H1 (cell line): ENCODE measurements at regions not wholly inside any gene's neighbourhood (a gene's known extent, or its start where the extent isn't known, plus 50 kb on each side); places are given as distances from the start of the nearest gene placed in this dataset.

Experiments
- CTCF ChIA-PET: fragments of 300-600 bp; sonication (Branson Sonifier 250); formaldehyde crosslinking; loops from one replicate; lab custom pipeline; 2021; ENCODE audit not compliant: partially characterized antibody; lab: Charles Lee
- POLR2A ChIA-PET: fragments of 300-600 bp; sonication (Branson Sonifier 250); formaldehyde crosslinking; loops from one replicate; lab custom pipeline; 2021; ENCODE audit warnings: inconsistent platforms; ENCODE audit not compliant: partially characterized antibody; lab: Charles Lee
- DNase-seq, 2 experiments: peaks; one replicate each; pipeline versions ENCODE4 v3.0.0 to v3.0.0-alpha.2; 2010 to 2022; ENCODE audit warnings: low spot score in 2 of 2, low read depth in 1 of 2, mixed read lengths in 1 of 2
- FAIRE-seq: peaks from 2 replicates; lab custom pipeline; 2011; peaks lifted over from hg19 to GRCh38; lab: Jason Lieb, UNC
- H2AFZ ChIP-seq: 2 replicates; pipeline ENCODE4 v1.8.1; 2012; ENCODE audit warnings: low read length, inconsistent platforms
- H2AK5ac ChIP-seq: 2 replicates; pipeline ENCODE4 v1.6.1; 2013; ENCODE audit warnings: low read depth, low read length
- H2BK120ac ChIP-seq: replicated peaks from 2 replicates; pipeline ENCODE3; 2013; ENCODE audit warnings: low read depth, low read length, inconsistent platforms
- H2BK12ac ChIP-seq: 2 replicates; pipeline ENCODE4 v1.6.1; 2013; ENCODE audit warnings: low read depth, low read length
- H2BK15ac ChIP-seq: 2 replicates; pipeline ENCODE4 v1.6.1; 2013; ENCODE audit warnings: low read length
- H2BK20ac ChIP-seq: 2 replicates; pipeline ENCODE4 v1.6.1; 2013; ENCODE audit warnings: low read length
- H2BK5ac ChIP-seq: 2 replicates; pipeline ENCODE4 v1.6.1; 2013; ENCODE audit warnings: low read depth, low read length
- H3K14ac ChIP-seq: 2 replicates; pipeline ENCODE4 v1.6.1; 2013; ENCODE audit warnings: inconsistent platforms; ENCODE audit not compliant: insufficient read length
- H3K18ac ChIP-seq: 2 replicates; pipeline ENCODE4 v1.6.1; 2013; ENCODE audit warnings: low read length; ENCODE audit errors: extremely low read depth
- H3K23ac ChIP-seq: 2 replicates; pipeline ENCODE4 v1.6.1; 2013; ENCODE audit warnings: inconsistent platforms; ENCODE audit not compliant: insufficient read length
- H3K23me2 ChIP-seq: 2 replicates; pipeline ENCODE4 v1.6.1; 2013; ENCODE audit warnings: low read depth, low read length
- H3K27ac ChIP-seq: 2 replicates; pipeline ENCODE4 v1.6.1; 2011; ENCODE audit warnings: low read depth, low read length, inconsistent platforms
- H3K27me3 ChIP-seq, 4 experiments: replicated peaks in 1 of 4; 1 replicate in 1 of 4; 2 replicates in 3 of 4; pipeline versions ENCODE4 v1.6.1 to v1.8.1; 2011 to 2013; ENCODE audit warnings: low read length in 3 of 4, mild to moderate bottlenecking in 3 of 4, inconsistent platforms in 2 of 4, mixed read lengths in 2 of 4, moderate library complexity in 1 of 4; ENCODE audit not compliant: control insufficient read depth in 3 of 4, insufficient read depth in 3 of 4; ENCODE audit errors: extremely low read depth in 1 of 4
- H3K36me3 ChIP-seq, 4 experiments: 2 replicates each; pipeline versions ENCODE4 v1.6.1 to v1.8.1; 2011 to 2013; ENCODE audit warnings: mild to moderate bottlenecking in 4 of 4, low read length in 3 of 4, moderate library complexity in 2 of 4, control low read depth in 1 of 4, inconsistent platforms in 1 of 4; ENCODE audit not compliant: insufficient read depth in 4 of 4, control insufficient read depth in 2 of 4
- H3K4ac ChIP-seq: replicated peaks from 2 replicates; pipeline ENCODE3; 2013; ENCODE audit warnings: low read length, low read depth, mixed read lengths, inconsistent platforms; ENCODE audit not compliant: insufficient read length
- H3K4me1 ChIP-seq, 4 experiments: replicated peaks in 1 of 4; 1 replicate in 1 of 4; 2 replicates in 3 of 4; pipeline versions ENCODE4 v1.6.1 to v1.8.1; 2011 to 2013; ENCODE audit warnings: low read length in 3 of 4, inconsistent platforms in 2 of 4, mixed read lengths in 1 of 4; ENCODE audit not compliant: insufficient read depth in 4 of 4, control insufficient read depth in 3 of 4
- H3K4me2 ChIP-seq, 2 experiments: 2 replicates each; pipeline versions ENCODE4 v1.6.1 to v1.8.1; 2011 to 2013; ENCODE audit warnings: low read depth in 2 of 2, low read length in 2 of 2, control low read depth in 1 of 2, inconsistent platforms in 1 of 2, mild to moderate bottlenecking in 1 of 2; ENCODE audit not compliant: insufficient read depth in 1 of 2
- H3K4me3 ChIP-seq, 4 experiments: fragments of 200-600, 300-600 bp in 1 of 4; sonication (generic), shearing (Covaris generic), sonication (Bioruptor Twin) in 1 of 4; 2 replicates each; pipeline versions ENCODE4 v1.5.1 to v1.8.1; 2011 to 2016; ENCODE audit warnings: low read length in 4 of 4, low read depth in 3 of 4, control low read depth in 2 of 4, inconsistent platforms in 2 of 4, mild to moderate bottlenecking in 2 of 4, mixed read lengths in 1 of 4, moderate library complexity in 1 of 4; ENCODE audit not compliant: insufficient read depth in 2 of 4; ENCODE audit errors: extremely low read depth in 1 of 4
- H3K56ac ChIP-seq: replicated peaks from 2 replicates; pipeline ENCODE3; 2013; ENCODE audit warnings: low read depth, mild to moderate bottlenecking, mixed read lengths, low read length, inconsistent platforms; ENCODE audit not compliant: insufficient read length
- H3K79me1 ChIP-seq: 2 replicates; pipeline ENCODE4 v1.6.1; 2013; ENCODE audit warnings: low read depth, low read length, control low read depth
- H3K79me2 ChIP-seq, 2 experiments: 2 replicates each; pipeline versions ENCODE4 v1.6.1 to v1.8.1; 2012 to 2013; ENCODE audit warnings: low read length in 2 of 2, mild to moderate bottlenecking in 2 of 2, inconsistent platforms in 1 of 2; ENCODE audit not compliant: insufficient read depth in 2 of 2, control insufficient read depth in 1 of 2
- H3K9ac ChIP-seq, 4 experiments: replicated peaks in 1 of 4; 1 replicate in 1 of 4; 2 replicates in 3 of 4; pipeline versions ENCODE4 v1.6.1 to v1.8.1; 2011 to 2013; ENCODE audit warnings: low read depth in 3 of 4, low read length in 3 of 4, control low read depth in 2 of 4, mild to moderate bottlenecking in 2 of 4, moderate library complexity in 2 of 4, inconsistent platforms in 1 of 4; ENCODE audit errors: extremely low read depth in 1 of 4
- H3K9me3 ChIP-seq, 2 experiments: 2 replicates each; pipeline versions ENCODE4 v1.6.1 to v1.8.1; 2012 to 2013; ENCODE audit warnings: mild to moderate bottlenecking in 2 of 2, moderate library complexity in 2 of 2, control low read depth in 1 of 2, inconsistent platforms in 1 of 2, low read depth in 1 of 2, low read length in 1 of 2, mixed read lengths in 1 of 2; ENCODE audit not compliant: insufficient read depth in 2 of 2
- H4K20me1 ChIP-seq, 2 experiments: replicated peaks in 1 of 2; 2 replicates each; pipeline versions ENCODE3 to v1.8.1; 2011 to 2013; ENCODE audit warnings: inconsistent platforms in 2 of 2, low read length in 2 of 2, mild to moderate bottlenecking in 1 of 2; ENCODE audit not compliant: insufficient read depth in 2 of 2, control insufficient read depth in 1 of 2
- H4K5ac ChIP-seq: 2 replicates; pipeline ENCODE4 v1.6.1; 2013; ENCODE audit warnings: low read length, low read depth, mixed read lengths, inconsistent platforms; ENCODE audit not compliant: insufficient read length
- H4K8ac ChIP-seq: 2 replicates; pipeline ENCODE4 v1.8.0; 2013; ENCODE audit warnings: mild to moderate bottlenecking, moderate library complexity, low read length, inconsistent platforms; ENCODE audit not compliant: insufficient read depth; ENCODE audit errors: extremely low read depth
- H4K91ac ChIP-seq: replicated peaks from 2 replicates; pipeline ENCODE3; 2013; ENCODE audit warnings: low read length, mixed read lengths, inconsistent platforms; ENCODE audit not compliant: insufficient read length
- CHD1 ChIP-seq: IDR thresholded peaks from 2 replicates; pipeline ENCODE4 v1.6.1; 2012; ENCODE audit warnings: low read depth, low read length, improper control_type of control experiment
- CHD2 ChIP-seq: IDR thresholded peaks from 2 replicates; pipeline ENCODE4 v1.6.1; 2012; ENCODE audit warnings: low read length, improper control_type of control experiment
- CTBP2 ChIP-seq: IDR thresholded peaks from 2 replicates; pipeline ENCODE4 v1.7.0; 2011; ENCODE audit warnings: borderline replicate concordance, mild to moderate bottlenecking, moderate library complexity, mixed read lengths, low read length; ENCODE audit not compliant: insufficient read depth, insufficient read length
- E2F6 ChIP-seq: IDR thresholded peaks from 2 replicates; pipeline ENCODE4 v1.6.1; 2012; ENCODE audit warnings: inconsistent platforms
- KDM5A ChIP-seq: fragments of 200-600 bp; IDR thresholded peaks from 2 replicates; pipeline ENCODE4 v1.7.1; 2012; ENCODE audit warnings: mild to moderate bottlenecking, low read length, inconsistent platforms, mixed read lengths
- NRF1 ChIP-seq: IDR thresholded peaks from 2 replicates; pipeline ENCODE4 v1.6.1; 2011; ENCODE audit warnings: mild to moderate bottlenecking, low read depth, low read length, improper control_type of control experiment
- RFX5 ChIP-seq: IDR thresholded peaks from 2 replicates; pipeline ENCODE4 v1.6.1; 2011; ENCODE audit warnings: low read depth, low read length, improper control_type of control experiment, borderline replicate concordance
- RNF2 ChIP-seq: fragments of 200-900, 300-1000 bp; sonication (generic); IDR thresholded peaks from 2 replicates; pipeline ENCODE4 v1.7.1; 2016; ENCODE audit warnings: borderline replicate concordance, low read depth, mild to moderate bottlenecking, antibody characterized with exemption, low read length; ENCODE audit not compliant: poor library complexity, severe bottlenecking; ENCODE audit errors: missing control alignments
- SP4 ChIP-seq: IDR thresholded peaks from 2 replicates; pipeline ENCODE4 v1.6.1; 2012; ENCODE audit warnings: low read length, inconsistent platforms
- TAF1 ChIP-seq: IDR thresholded peaks from 2 replicates; pipeline ENCODE4 v1.6.1; 2011; ENCODE audit warnings: mild to moderate bottlenecking, low read depth, low read length
- TCF12 ChIP-seq: IDR thresholded peaks from 2 replicates; pipeline ENCODE4 v1.6.1; 2011; ENCODE audit warnings: low read depth, mild to moderate bottlenecking, low read length
- TEAD4 ChIP-seq: IDR thresholded peaks from 2 replicates; pipeline ENCODE4 v1.6.1; 2012; ENCODE audit warnings: low read depth, low read length, inconsistent platforms, mixed read lengths
- USF2 ChIP-seq: IDR thresholded peaks from 2 replicates; pipeline ENCODE4 v1.6.1; 2011; ENCODE audit warnings: low read length, improper control_type of control experiment
- WGBS, 2 experiments: shearing (Covaris generic) in 1 of 2; methylation state at CpG; one replicate each; pipeline versions ENCODE4 v1.1.6 to v1.1.7; 2013 to 2015; ENCODE audit warnings: low lambda C conversion rate in 2 of 2, mixed read lengths in 2 of 2, inconsistent platforms in 1 of 2, low coverage in 1 of 2, missing lambda C conversion rate in 1 of 2; ENCODE audit not compliant: insufficient replicate concordance in 2 of 2, insufficient coverage in 1 of 2, insufficient read length in 1 of 2; ENCODE audit errors: extremely low coverage in 1 of 2, missing lambda C conversion rate in 1 of 2; 5-methylcytosine and 5-hydroxymethylcytosine counted together

- Histone ChIP-seq H3K9me3 (no peaks in the 10 kb centered on the region), H2BK120ac (no peak overlapping the region), H3K23me2 (no peaks in the 10 kb centered on the region), H3K4me2 (no peak overlapping the region), H3K36me3 (no peaks in the 10 kb centered on the region), H2AK5ac (no peak overlapping the region), H3K9ac (no peak overlapping the region), H3K27ac (no peak overlapping the region)
- WGBS, 2 experiments = 93% methylated on average over 9 of the region's 9 CpGs; no CpG with 5 or more reads in 1 of the 2 experiments
- FAIRE-seq (no peak), DNase-seq (no peak)
- TF ChIP-seq TEAD4 (no peak), NRF1 (no peak), CHD1 (no peak), SP4 (no peak), RFX5 (no peak), RNF2 (no peak), TCF12 (no peak), CHD2 (no peak), KDM5A (no peak), E2F6 (no peak), TAF1 (no peak), USF2 (no peak), CTBP2 (no peak)
- TF ChIP-seq, all 59 proteins: peak for 0
- Histone ChIP-seq H4K20me1 (no peaks in the 10 kb centered on the region), H2BK5ac (no peak overlapping the region), H4K91ac (no peak overlapping the region), H4K8ac (no peak overlapping the region), H3K4me3 (no peak overlapping the region), H3K18ac (no peak overlapping the region), H2BK12ac (no peak overlapping the region), H3K14ac (no peak overlapping the region), H2BK15ac (no peak overlapping the region), H3K4ac (no peak overlapping the region), H3K79me1 (no peaks in the 10 kb centered on the region), H3K27me3 (no peaks in the 10 kb centered on the region), H3K79me2 (no peaks in the 10 kb centered on the region), H2AFZ (0 out of 2 replicates have a peak overlapping the region, but pooled peaks have one; percentile 16), H3K23ac (no peak overlapping the region), H4K5ac (no peak overlapping the region), H2BK20ac (no peak overlapping the region), H3K56ac (no peak overlapping the region), H3K4me1 (peaks cover 0 to 2% (median 0%) of the 10 kb centered on the region in 4 experiments; a peak in 2 of 7 replicates)
- POLR2A ChIA-PET = no interaction called here
- CTCF ChIA-PET = interaction anchor here (0.8 to 1.2 kb wide), 2 partner anchors 9 to 495 kb away, joined by 3 to 4 read pairs; no protein-coding TSS in a partner anchor
Measured at GRCh38 chr2:12434630-12435098, 282.1 kb upstream of the TRIB2 start.
